SK-N-DZ (cell line): ENCODE measurements at regions not wholly inside any gene's neighbourhood (a gene's known extent, or its start where the extent isn't known, plus 50 kb on each side); places are given as distances from the start of the nearest gene placed in this dataset.
A peak's percentile ranks its signal among the peaks of the same experiment; 100 is the strongest.

Experiments
- DNase-seq: peaks from one replicate; pipeline ENCODE4 v3.0.0-alpha.2; 2015; ENCODE audit warnings: low spot score

DNA sequence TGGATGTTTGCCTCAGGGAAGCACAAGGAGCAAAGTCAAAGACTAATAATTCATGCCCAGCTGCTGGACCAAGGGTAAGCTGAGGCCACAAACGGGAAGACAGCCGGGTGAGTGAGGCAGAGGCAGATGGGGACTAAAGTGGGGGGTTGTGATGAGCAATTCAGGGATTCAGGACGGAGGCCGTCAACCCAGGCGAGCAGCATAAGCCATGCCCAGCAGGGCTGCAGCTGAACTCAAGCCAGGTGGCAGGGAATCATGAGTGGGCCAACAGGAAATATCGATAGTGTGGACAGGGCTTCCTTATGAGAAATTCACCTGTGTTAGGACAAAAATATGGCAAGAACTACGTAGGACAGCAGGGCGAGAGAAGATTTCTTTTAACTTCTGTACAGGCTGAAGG, 246.8 kb downstream of the CDC5L start:
- DNase-seq = no peak

DNA sequence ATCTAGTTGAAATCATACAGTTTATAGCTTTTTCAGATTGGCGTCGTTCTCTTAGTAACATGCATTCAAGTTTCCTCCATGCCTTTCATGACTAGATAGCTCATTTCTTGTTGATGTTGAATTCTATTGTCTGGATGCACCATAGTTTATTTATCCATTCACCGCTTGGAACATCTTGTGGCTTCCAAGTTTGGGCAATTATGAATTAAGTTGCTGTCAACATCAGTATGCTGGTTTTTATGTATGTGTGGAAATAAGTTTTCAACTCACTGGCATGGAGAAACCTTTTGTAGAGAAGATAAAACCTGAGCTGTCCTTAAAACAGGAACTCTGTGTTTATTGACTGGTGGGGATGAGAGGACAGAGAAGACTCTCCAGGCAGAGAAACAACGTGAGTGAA, 248.0 kb downstream of the CDC5L start:
- DNase-seq = no peak

DNA sequence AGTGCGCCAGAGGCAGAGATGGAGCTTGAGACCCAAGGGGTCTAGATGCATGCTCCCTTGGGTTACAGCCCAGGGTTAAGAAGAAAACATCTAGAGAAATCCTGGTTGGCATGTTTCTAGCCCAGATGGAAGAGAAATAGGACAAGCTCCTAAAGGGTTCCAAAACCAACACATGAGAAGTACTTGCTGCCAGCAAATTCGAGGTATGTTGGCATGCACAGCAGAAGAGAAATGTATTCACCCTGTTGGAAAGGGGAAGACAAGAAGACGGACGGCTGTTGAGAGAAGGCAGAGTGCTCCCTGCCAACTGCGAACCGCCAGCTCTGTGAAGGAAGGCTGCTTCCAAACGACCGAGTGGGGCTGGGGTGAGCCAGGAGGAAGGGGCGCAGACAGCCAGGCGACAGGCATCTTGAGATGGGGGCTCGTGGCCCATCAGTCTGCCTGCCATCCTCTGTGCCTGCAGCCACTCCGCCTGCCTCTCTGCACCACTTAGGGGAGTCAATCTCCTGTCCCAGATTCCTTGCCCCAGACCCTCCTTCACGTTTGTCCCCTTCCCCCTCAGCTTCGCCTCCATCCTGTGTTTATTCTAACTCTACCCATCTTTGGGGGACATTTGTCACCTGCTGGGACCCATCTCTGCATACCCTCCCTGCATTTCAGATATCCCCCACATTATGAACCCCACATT, 249.2 kb downstream of the CDC5L start:
- no peak for DNase-seq

DNA sequence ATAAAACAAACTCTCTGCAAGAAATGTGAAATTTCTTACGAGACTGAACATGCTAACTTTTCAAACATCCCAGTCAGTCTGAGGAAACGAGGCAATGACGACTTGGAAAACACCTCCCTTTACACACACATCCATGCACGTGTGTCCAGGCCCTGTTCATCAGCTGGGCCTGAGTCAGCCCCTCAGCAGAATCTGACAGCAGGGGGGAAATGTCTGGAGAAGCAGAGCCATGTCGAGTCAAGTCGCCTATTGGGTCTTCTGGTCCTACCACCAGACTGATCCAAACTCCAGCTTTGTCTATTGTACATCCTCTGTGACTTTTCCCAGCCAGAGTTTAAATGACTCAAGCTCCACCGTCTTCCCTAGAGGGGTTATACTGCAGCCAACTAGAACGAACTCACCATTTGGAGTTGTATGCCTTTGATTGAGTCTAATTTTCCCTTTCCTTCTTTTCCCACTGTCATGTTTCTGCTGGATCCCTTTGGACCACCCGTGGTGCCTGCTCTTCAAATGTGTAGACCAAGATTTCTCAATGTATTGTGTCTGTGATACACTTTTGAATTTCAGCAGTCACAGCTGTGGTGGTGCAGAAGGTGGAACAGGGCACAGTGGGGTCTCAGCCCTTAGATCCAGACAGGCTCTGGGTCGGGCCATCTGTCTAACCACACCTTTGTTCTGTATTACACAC, 254.0 kb downstream of the CDC5L start:
- no peak for DNase-seq

DNA sequence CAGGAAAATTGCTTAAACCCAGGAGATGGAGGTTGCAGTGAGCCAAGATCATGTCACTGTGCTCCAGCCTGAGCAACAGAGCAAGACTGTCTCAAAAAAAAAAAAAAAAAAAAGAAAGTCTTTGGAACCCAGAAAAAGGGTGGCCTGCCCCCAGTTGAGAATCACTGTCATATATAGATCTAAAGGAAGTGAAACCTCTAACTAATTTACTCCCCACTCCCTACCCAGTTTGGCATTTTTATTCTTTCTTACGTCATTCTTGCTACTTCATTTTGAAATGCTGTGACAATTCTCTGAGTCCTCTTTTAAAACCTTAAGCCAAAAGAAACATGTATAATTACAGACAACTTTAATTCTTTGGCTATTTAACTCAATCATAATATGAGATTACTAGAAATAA, 254.8 kb downstream of the CDC5L start:
- no peak for DNase-seq

DNA sequence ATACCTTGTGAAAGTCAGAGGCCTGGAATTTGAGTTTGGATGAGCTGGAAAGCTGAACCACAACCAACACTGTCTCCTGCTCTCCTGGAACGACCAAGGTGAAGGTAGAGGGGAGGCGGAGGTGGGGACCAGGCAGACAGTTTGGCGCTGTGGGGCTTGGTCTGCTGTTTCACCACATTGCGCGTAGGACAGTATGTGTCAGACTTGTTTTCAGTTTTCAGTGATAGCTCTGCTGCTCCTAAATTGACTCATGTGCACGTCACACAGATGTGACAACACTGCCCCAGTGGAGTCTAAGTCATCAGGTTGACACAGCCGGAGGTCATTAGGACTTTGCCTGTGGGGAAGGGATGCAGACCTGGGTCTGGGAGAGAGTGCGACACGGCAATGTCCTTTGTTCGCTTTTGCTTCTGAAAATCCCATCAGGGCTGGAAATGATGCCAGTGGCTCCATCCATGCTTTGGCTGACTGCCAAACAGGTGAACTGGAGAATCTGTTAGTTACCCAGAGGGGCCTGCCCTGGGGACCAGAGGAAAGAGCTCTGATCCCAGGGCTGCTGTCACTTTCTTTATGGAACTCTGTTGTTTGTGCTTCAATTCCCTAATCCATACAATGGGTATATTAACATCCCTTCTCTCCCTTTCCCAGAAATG, 255.5 kb downstream of the CDC5L start:
- DNase-seq = no peak

DNA sequence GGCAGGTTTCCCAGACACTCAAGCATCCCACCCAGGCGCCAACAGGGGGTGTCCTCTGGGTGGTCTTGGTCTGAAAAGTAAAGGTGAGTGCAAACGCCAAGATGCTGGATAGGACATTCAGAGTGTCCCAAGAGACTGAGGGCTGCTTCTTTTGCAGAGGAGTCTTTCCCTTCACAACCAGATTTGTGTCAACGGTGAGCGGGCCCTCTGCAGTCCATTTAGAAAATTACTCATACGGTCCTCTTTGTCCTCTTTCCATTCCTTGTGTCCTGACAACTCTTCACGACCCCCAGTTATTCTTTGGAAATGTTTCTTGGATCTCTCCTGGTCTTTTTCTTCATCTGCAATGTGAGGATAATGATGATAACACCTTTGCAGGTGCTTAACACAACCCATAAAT, 257.8 kb downstream of the CDC5L start:
- no peak for DNase-seq

DNA sequence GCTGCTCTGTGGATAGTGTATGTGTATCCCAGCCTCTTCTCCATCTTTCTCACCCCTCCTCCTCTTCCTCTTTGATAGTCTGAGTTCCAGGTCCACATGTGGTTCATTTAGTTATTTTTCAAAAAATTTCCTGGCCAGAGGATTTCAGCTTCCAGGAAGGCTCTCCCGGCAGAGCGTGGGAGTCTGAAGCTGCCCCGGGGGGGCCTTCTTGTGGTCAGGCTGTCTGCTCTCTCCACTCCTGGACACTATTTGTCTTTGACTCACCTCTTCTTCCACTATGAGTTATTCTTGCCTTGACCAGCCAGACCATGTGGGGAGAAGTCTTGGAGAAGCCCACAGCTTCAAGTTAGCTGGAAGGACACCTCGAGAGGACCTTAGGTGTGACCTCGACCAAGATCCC, 258.8 kb downstream of the CDC5L start:
- no peak for DNase-seq

DNA sequence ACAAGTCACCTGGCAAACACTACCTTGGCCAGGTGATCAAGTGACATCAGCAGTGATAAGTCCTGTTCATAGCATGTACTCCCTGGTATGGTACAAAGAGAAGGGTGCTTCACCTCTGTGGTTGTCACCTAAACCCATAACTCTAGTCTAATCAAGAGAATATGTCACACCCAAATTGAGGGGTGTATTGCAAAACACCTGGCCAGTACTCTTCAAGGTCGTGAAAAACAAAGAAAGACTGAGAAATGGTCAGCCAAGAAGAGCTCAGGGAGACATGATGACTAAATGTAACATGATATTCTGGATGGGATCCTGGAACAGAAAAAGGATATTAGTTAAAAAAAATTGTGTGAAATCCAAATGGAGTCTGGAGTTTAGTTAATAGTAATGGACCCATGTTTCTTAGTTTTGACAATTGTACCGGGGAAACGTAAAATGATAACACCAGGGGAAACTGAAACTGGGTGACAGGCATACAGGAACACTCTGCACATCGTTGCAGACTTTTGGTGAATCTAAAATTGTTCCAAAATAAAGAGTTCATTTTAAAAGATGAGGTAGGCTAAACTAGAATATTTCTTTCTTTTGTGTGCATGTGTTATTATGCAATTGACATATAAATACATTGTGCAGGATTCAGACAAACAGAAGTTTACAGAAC, 262.0 kb downstream of the CDC5L start:
- DNase-seq = no peak

DNA sequence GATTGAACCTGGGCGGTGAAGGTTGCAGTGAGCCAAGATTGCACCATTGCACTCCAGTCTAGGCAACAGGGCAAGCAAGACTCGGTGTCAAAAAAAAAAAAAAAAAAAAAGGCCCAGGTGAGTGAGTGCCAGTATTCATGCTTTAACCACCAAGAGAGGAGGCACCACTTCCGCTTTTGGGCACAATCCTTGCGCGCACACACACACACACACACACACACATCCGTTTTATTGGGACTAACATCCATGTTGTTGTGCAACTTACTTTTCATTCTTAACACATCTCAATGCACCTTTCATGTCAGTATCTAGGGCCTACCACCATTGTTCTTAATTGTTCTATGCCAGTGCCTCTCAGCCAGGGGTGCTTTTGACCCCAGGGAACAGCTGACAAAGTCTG, 263.0 kb downstream of the CDC5L start:
- no peak for DNase-seq

DNA sequence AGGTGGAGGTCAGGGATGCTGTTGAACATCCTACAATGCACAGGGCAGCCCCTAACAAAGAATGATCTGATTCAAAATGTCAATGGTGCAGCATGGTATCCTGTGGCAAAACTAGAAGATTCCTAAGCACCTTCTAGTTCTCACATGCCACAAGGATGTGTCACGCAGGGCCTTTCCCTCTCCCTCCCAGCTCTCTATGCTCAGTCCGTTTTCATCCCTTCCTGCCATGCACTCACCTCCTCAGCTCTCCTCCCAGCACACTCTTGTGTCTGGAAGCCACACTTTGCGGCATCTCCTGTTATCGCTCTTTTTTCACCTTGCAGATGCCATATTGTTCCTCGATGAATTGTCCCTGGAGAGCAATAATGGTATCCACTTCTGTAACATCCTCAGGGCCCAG, 263.4 kb downstream of the CDC5L start:
- no peak for DNase-seq

DNA sequence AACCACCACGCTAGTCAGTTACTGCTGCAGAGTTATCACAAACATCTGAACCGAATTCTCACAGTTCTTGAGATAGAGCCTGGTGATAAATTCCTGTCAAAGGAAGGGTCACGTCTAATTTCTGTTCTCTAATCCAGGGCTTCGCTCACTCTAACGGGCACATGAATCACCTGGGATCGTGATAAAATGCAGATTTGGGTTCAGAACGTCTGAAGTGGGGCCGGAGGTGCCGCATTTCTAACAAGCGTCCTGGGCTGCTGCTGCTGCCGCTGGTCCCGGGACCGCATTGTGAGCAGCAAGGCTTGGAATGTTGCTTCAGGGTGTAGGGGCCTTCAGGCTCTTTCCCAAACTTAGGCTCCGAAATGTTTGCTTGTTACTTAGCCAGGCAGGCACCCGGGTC, 264.1 kb downstream of the CDC5L start:
- no peak for DNase-seq

DNA sequence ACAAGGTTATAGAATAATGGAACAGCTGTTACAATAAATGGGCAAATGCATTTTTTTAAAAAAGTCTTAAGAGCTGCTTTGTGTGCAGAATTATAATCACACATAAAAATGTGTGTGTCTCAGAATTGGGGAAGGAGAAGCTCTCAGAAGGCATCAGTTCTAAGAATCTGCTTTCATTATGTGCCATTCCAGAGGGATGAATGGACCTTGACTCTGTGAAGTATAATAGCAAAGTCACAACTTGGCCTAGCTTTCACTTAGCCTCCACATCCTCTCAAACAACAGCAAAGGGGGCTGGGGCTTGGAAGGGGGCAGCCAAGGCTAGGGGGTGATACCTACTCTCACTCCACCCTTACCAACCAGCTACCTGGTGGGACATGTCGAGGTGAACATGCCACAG, 265.0 kb downstream of the CDC5L start:
- DNase-seq = no peak

DNA sequence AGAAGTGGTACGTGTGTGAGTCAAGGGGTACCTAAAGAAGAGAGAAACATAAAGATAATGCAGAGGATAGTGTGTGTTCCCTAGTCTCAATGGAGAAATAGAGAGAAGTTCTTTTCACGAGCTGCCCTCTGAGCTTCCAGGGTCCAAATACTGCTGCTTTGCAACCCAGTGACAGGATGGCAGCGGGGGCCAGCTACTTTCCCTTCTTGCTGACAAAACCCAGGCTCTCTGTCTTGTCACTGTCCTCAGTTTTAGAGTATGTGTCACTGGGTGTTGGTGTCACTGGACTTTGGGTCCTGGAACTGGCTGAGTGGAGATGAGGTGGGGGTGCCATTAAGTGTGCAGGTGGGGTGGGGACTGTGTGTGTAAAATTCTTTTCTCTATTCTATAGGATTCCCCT, 265.6 kb downstream of the CDC5L start:
- DNase-seq = no peak

DNA sequence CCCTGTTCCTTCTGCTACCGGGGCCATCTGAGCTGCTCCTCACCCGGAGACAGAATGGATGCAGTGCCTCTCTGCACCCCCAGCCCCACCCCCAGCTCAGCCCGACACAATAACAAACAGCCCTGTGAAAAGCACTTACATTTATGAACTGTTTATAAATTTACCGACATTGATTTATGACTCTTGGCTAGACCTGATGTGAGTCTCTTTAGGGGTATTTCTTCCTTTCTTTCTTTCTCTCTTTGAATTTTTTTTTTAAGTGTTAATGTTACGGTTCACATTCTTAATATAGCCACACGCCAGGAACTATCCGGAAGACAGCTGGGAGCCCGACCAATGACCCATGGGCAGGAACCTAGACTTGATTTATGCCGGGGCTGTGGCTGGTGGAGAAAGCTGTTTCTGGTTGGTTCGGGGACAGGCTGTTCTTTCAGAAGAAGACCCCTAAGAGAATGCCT, 266.3 kb downstream of the CDC5L start:
- DNase-seq = no peak

DNA sequence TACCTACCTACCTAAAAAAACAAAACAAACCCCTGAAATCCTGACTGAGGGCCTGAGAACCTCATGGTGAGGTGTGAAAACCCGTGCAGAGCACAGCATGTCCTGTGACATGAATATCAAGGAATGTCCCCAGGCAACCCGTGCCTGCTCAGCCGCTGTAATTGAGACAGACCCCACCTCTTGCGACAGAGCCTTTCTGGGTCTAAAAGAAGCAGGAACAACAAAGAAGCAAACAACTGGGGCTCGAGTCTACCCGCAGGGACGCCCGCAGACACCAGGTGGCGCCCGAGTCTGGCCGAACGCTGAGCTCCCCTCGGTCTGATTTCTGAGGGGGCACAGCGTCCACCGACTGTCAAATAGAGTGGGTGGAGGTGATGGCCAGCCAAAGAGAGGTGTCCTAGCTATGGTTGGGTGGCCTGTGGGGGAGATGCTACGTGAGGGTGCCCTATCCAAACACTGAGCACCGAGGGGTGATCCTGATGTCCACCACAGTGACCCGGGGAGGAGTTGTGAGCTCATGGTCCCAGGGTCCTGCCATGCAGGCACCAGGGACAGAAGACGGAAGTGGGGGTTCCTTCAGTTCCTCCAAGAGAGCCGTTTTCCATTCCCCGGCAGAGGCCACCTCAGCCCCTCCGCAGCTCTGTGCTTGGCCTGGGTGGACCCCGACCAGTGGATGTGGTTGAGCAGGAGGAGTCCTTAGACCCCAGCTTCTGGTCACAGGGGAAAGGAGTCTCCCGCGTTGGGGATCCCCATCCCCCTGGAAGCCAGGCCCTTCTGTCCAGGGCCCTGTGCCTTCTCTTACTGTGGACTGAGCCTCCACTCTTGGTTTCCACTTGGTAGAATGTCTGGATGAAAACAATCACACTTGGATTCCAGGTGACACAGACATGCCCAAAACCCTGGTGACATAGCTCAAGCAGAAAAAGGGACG, 268.2 kb downstream of the CDC5L start:
- peak; percentile 72 for DNase-seq

DNA sequence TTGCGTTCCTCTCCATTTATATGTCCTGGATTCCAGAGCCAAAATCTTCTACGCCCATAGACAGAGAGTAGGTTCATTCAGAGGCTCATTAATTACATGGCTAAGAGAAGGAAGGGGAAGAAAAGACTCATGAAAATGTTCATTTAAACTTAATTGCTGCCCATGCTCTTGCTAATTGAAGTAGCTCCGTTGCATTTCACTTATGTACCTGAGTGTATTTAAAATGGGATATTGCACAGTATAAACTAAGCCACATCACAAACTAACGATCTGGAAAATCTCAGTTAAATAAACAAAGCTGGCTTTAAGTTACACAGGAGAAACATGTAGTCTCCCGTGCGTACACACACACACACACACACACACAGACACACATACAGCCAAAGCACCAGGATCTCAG, 269.2 kb downstream of the CDC5L start:
- DNase-seq = no peak

DNA sequence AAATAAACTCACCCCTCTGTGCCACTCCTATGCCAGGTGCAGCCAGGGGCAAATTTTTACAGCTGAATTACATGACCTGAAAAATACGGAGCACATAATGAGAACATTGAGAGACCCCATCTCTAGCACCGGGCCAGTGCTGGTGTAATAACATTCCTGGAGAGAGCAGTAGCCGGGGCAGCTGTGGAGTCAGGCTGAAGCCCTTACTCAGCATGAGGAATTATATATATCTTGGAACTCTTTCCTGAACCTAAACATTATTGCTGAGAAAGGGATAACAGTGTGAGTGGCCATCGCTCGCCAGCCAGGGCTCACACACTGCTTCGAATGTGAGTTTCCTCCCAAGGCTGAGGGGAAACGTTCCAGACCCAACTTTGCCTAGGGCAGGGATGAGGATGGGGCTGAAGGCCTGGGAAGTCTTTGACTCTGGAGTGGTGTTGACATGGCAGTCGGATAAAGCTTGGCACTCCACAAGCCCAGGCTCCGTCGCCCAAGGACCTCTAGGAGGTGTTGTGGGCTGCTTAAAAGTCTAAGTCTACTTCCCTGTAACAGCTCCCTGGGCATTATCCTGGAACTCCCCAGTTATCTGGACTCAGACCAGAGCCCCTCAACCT, 269.8 kb downstream of the CDC5L start:
- no peak for DNase-seq

DNA sequence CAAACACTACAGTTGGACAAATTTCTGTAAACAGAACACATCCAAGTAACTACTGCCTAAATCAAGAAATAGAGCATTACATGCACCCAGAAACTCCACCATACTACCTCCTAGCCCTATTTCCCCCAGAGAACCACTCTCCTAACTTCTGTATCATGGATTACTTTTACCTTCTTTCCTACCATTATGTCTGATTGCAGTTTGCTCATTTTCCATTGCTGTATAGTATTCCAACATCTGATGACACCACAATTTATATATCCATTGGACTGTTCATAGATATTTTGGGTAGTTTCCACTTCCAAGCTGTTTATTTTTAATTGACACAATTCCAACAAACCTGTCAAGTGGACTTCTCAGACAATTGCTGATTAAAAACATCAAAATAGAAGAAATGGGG, 271.1 kb downstream of the CDC5L start:
- no peak for DNase-seq

DNA sequence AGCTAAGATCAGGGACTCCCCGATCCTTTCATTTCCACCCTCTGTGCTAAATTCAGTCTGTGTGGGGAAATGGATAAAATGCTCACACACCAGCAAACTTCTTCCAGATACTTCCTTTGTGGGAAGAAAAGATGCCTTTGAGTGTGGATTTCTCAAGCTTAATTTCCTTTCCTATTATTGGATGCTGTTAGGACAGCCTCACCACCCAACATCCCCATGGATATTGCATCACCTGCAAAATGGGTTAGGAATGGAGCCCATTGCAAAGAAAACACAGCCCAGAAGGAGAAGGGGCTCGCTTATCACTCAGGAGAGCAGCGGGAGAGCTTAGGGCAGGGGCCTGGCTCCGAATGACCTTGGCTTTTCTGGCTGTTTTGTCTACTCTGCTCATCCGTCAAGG, 272.2 kb downstream of the CDC5L start:
- DNase-seq = no peak
